ENCODE measurements at regions not wholly inside any gene's neighbourhood (a gene's known extent, or its start where the extent isn't known, plus 50 kb on each side); places are given as distances from the start of the nearest gene placed in this dataset.
"Not testable (repeated sequence)": the region's sequence is repeated elsewhere in the genome, so short reads cannot be mapped to it uniquely, and the experiment has no call there.

DNA sequence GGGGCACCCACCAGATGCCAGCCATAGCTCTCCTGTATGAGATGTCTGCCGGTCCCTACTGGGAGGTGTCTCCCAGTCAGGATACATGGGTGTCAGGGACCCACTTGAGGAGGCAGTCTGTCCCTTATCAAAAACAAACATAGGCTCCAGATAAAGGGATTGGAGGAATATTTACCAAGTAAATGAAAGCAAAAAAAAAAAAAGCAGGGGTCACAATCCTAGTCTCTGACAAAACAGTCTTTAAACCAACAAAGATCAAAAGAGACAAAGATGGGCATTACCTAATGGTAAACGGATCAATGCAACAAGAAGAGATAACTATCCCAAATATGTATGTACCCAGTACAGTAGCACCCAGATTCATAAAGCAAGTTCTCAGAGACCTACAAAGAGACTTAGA is 640.0 kb upstream of the LRRTM4 start:
- Histone ChIP-seq H3K4me1 (ENCODE audit: insufficient read depth, low read length, severe bottlenecking) (no peaks in the 10 kb centered on the region), H3K79me2 (ENCODE audit: insufficient read depth, low read length) (no peaks in the 10 kb centered on the region), H3K4me2 (ENCODE audit: low read length) (no peak overlapping the region), H3K36me3 (ENCODE audit: insufficient read depth, low read length) (no peaks in the 10 kb centered on the region), H3K9ac (ENCODE audit: low read length) (no peak overlapping the region), H2AFZ (ENCODE audit: low read length) (no peak overlapping the region), H3K4me3 (ENCODE audit: low read depth, low read length, poor library complexity, severe bottlenecking) (no peak overlapping the region), H3K27me3 (ENCODE audit: insufficient read depth, low read length) (no peaks in the 10 kb centered on the region), H3K9me2 (ENCODE audit: low read depth, low read length) (no peaks in the 10 kb centered on the region), H4K20me1 (ENCODE audit: insufficient read depth, low read length) (no peaks in the 10 kb centered on the region), H3F3A (ENCODE audit: insufficient read depth, low read length) (no peaks in the 10 kb centered on the region), H3K9me3 (ENCODE audit: low read length) (no peaks in the 10 kb centered on the region), H3K27ac (ENCODE audit: low read depth, low read length, poor library complexity, severe bottlenecking) (no peak overlapping the region)
- TF ChIP-seq EZH2 (IDR thresholded peaks at IDR 0.05; ENCODE audit: borderline replicate concordance, low read length) (no peak), CTCF (IDR thresholded peaks at IDR 0.05; ENCODE audit: low read length) (no peak)

GRCh38 chr2:78172157-78172556 is 650.0 kb upstream of the LRRTM4 start:
- H3K4me3 ChIP-seq (ENCODE audit: low read depth, low read length, poor library complexity, severe bottlenecking); H2AFZ ChIP-seq (ENCODE audit: low read length); H3K36me3 ChIP-seq (ENCODE audit: insufficient read depth, low read length); H3K9me2 ChIP-seq (ENCODE audit: low read depth, low read length); H4K20me1 ChIP-seq (ENCODE audit: insufficient read depth, low read length); H3K4me1 ChIP-seq (ENCODE audit: insufficient read depth, low read length, severe bottlenecking); H3K9me3 ChIP-seq (ENCODE audit: low read length); H3K79me2 ChIP-seq (ENCODE audit: insufficient read depth, low read length); H3F3A ChIP-seq (ENCODE audit: insufficient read depth, low read length); H3K9ac ChIP-seq (ENCODE audit: low read length); H3K4me2 ChIP-seq (ENCODE audit: low read length); H3K27ac ChIP-seq (ENCODE audit: low read depth, low read length, poor library complexity, severe bottlenecking); H3K27me3 ChIP-seq (ENCODE audit: insufficient read depth, low read length): not testable (repeated sequence)

DNA sequence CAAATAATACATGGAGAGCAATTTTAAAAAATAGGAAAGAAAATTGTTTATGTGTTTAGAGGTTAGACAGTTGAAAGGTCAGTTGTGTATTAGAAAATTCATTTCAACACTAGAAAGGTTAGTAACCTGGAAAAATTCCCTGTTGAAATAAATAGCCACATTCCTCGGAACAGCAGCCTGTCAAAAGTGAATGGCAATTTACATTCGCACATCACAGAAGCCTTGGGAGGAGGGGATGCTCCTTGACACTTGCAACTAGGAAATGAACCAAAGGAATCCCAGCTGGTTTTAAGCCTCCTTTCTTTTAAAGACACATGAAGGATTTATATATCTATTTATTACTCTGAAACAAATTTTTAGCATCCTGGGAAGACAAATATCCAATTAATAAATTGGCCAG is 653.5 kb upstream of the LRRTM4 start:
- no peaks in the 10 kb centered on the region for H3K27me3 ChIP-seq (ENCODE audit: insufficient read depth, low read length)
- TF ChIP-seq EZH2 (IDR thresholded peaks at IDR 0.05; ENCODE audit: borderline replicate concordance, low read length) (no peak), CTCF (IDR thresholded peaks at IDR 0.05; ENCODE audit: low read length) (no peak)
- H3K9me3 ChIP-seq (ENCODE audit: low read length), result no peaks in the 10 kb centered on the region
- no peaks in the 10 kb centered on the region for H3K79me2 ChIP-seq (ENCODE audit: insufficient read depth, low read length)
- no peaks in the 10 kb centered on the region for H3F3A ChIP-seq (ENCODE audit: insufficient read depth, low read length)
- H3K4me1 ChIP-seq (ENCODE audit: insufficient read depth, low read length, severe bottlenecking), result no peaks in the 10 kb centered on the region
- no peak overlapping the region for H3K4me3 ChIP-seq (ENCODE audit: low read depth, low read length, poor library complexity, severe bottlenecking)
- H4K20me1 ChIP-seq (ENCODE audit: insufficient read depth, low read length), result no peaks in the 10 kb centered on the region
- no peaks in the 10 kb centered on the region for H3K36me3 ChIP-seq (ENCODE audit: insufficient read depth, low read length)
- H3K4me2 ChIP-seq (ENCODE audit: low read length), result no peak overlapping the region
- H3K9me2 ChIP-seq (ENCODE audit: low read depth, low read length), result no peaks in the 10 kb centered on the region
- H3K27ac ChIP-seq (ENCODE audit: low read depth, low read length, poor library complexity, severe bottlenecking), result no peak overlapping the region
- H2AFZ ChIP-seq (ENCODE audit: low read length), result no peak overlapping the region
- H3K9ac ChIP-seq (ENCODE audit: low read length), result no peak overlapping the region

DNA sequence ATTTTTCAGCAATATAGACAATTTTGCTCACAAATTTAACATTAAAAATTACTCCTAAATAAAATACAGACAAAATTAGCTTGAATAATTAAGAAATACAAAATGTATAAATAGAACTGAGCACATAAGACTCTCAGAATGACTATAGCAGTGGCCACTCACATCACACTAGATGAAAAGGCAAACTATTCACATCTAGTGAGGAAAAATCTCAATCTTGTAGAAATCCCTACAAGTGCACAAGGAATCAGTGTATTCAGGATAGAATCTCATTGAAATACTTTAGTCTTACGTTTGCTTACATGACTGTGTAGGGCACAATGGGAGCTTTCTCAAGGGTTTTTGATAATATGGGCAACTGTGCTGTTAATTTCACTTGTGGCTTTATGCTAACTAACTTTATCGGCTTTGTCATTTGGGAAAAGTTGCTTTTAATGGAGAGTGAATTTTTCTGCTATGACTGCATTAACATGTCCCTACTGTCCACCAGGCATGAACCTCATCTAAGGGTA is 678.9 kb upstream of the LRRTM4 start:
- H2AFZ ChIP-seq (ENCODE audit: low read length), result no peak overlapping the region
- TF ChIP-seq EZH2 (IDR thresholded peaks at IDR 0.05; ENCODE audit: borderline replicate concordance, low read length) (no peak), CTCF (IDR thresholded peaks at IDR 0.05; ENCODE audit: low read length) (no peak)
- H3K4me3 ChIP-seq (ENCODE audit: low read depth, low read length, poor library complexity, severe bottlenecking), result no peak overlapping the region
- H3K36me3 ChIP-seq (ENCODE audit: insufficient read depth, low read length), result no peaks in the 10 kb centered on the region
- H3K79me2 ChIP-seq (ENCODE audit: insufficient read depth, low read length), result no peaks in the 10 kb centered on the region
- H3F3A ChIP-seq (ENCODE audit: insufficient read depth, low read length), result no peaks in the 10 kb centered on the region
- H3K9me2 ChIP-seq (ENCODE audit: low read depth, low read length), result no peaks in the 10 kb centered on the region
- no peak overlapping the region for H3K4me2 ChIP-seq (ENCODE audit: low read length)
- no peaks in the 10 kb centered on the region for H3K4me1 ChIP-seq (ENCODE audit: insufficient read depth, low read length, severe bottlenecking)
- H3K9me3 ChIP-seq (ENCODE audit: low read length), result no peaks in the 10 kb centered on the region
- no peak overlapping the region for H3K27ac ChIP-seq (ENCODE audit: low read depth, low read length, poor library complexity, severe bottlenecking)
- no peaks in the 10 kb centered on the region for H4K20me1 ChIP-seq (ENCODE audit: insufficient read depth, low read length)
- H3K27me3 ChIP-seq (ENCODE audit: insufficient read depth, low read length), result no peaks in the 10 kb centered on the region
- H3K9ac ChIP-seq (ENCODE audit: low read length), result no peak overlapping the region

All from OCI-LY1 (cell line).